Tibial artery (tissue), 4 donors: ENCODE measurements at regions not wholly inside any gene's neighbourhood (a gene's known extent, or its start where the extent isn't known, plus 50 kb on each side); places are given as distances from the start of the nearest gene placed in this dataset.

ENCODE experiments used
- DNase-seq, 2 donors: peaks; one replicate each; pipeline ENCODE4 v3.0.0-alpha.2; 2019
- H3K27ac ChIP-seq, 2 donors: fragments of 200-600 bp; sonication (generic) in 1 of 2; 1 replicate in 1 of 2; 2 replicates in 1 of 2; pipeline ENCODE4 v1.5.1; 2018 to 2019; ENCODE audit warnings: mild to moderate bottlenecking in 1 of 2
- H3K27me3 ChIP-seq, 2 donors: fragments of 200-600 bp; sonication (generic) in 1 of 2; one replicate each; pipeline versions ENCODE4 v1.5.1 to v1.6.0; 2016 to 2019
- H3K36me3 ChIP-seq, 3 donors: fragments of 200-600 bp; sonication (generic) in 2 of 3; one replicate each; pipeline ENCODE4 v1.5.1; 2016 to 2019; ENCODE audit warnings: mild to moderate bottlenecking in 2 of 3
- H3K4me1 ChIP-seq, 4 donors: fragments of 200-600 bp; sonication (generic) in 2 of 4; 1 replicate in 3 of 4; 2 replicates in 1 of 4; pipeline ENCODE4 v1.5.1; 2016 to 2019
- H3K4me3 ChIP-seq, 2 donors: fragments of 200-600 bp; sonication (generic) in 1 of 2; 1 replicate in 1 of 2; 2 replicates in 1 of 2; pipeline ENCODE4 v1.5.1; 2018 to 2019; ENCODE audit warnings: mild to moderate bottlenecking in 2 of 2
- H3K9me3 ChIP-seq, 3 donors: fragments of 200-600 bp; sonication (generic) in 1 of 3; one replicate each; pipeline ENCODE4 v1.5.1; 2016 to 2019
- CTCF ChIP-seq, 2 experiments: fragments of 200-600 bp in 1 of 2; fragments of 450-650 bp in 1 of 2; IDR thresholded peaks; one replicate each; pipeline ENCODE4 v1.5.1; 2017 to 2019; ENCODE audit warnings: antibody characterized with exemption in 2 of 2, mild to moderate bottlenecking in 1 of 2, moderate library complexity in 1 of 2
- intact Hi-C: fragments of 100-400 bp; cut with DNase I; formaldehyde crosslinking; loops from one replicate; pipeline ENCODE4 v1.15.0; 2023; ENCODE audit warnings: low total_unique reads

- no peaks in the 10 kb centered on the region for H3K36me3 ChIP-seq
- intact Hi-C loops, result no loop called here
- H3K9me3 ChIP-seq, result no peaks in the 10 kb centered on the region
- TF ChIP-seq CTCF (IDR thresholded peaks at IDR 0.05), result no peak
- no peak for DNase-seq
- H3K4me3 ChIP-seq, result no peak overlapping the region
- H3K27ac ChIP-seq, result no peak overlapping the region
- no peaks in the 10 kb centered on the region for H3K27me3 ChIP-seq
- H3K4me1 ChIP-seq, result no peaks in the 10 kb centered on the region
Observed at GRCh38 chr18:64518191-64518590, 369.3 kb upstream of the LINC00305 start.

DNA sequence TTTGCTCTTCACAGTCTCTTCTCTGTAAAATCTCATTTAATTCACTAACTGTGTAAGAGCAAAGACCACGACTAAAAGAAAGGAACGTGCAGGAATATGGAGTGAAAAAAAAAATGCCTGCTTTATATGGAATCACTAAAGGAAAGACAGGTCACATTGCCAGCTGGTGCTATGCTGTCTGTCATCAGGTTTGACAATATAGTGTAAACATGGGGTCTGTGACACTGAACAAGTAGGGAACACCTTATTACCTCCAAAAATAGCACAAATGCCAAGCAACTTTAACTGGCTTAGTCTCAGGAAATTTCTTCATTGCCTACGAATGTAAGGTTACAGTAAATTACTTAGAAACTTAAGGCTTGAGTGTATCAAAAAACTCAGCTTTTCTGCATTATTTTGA lies 364.5 kb upstream of the LINC00305 start:
- TF ChIP-seq CTCF (IDR thresholded peaks at IDR 0.05), result no peak
- intact Hi-C loops, result no loop called here
- H3K4me1 ChIP-seq, result no peaks in the 10 kb centered on the region

DNA sequence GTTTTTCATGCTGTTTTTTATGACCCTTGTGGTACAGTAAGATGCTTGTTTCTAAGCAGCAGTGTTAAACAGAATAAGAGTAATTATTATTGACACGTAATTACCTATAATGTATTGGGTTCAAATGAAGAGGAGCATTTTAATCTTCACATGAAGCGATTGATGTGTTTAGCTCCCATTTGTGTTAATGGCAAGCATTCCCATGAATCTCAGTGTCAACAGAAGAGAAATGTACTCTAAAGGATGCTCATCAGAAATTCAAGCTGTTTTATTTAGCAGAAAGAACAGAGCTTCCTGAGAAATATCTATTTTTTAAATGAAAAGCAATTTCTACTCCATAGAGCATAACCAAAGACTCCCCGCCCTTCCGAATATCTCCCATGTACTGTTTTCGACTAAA lies 341.3 kb upstream of the LINC00305 start:
- no peaks in the 10 kb centered on the region for H3K4me1 ChIP-seq
- no peak overlapping the region for H3K27ac ChIP-seq
- no peak overlapping the region for H3K4me3 ChIP-seq
- DNase-seq, result no peak
- no peak for TF ChIP-seq CTCF (IDR thresholded peaks at IDR 0.05)
- no peaks in the 10 kb centered on the region for H3K36me3 ChIP-seq
- intact Hi-C loops, result no loop called here
- H3K27me3 ChIP-seq, result no peaks in the 10 kb centered on the region
- H3K9me3 ChIP-seq, result no peaks in the 10 kb centered on the region

More for the DNA sequence above, 364.5 kb upstream of the LINC00305 start:
- Histone ChIP-seq H3K36me3 (no peaks in the 10 kb centered on the region), H3K4me3 (no peak overlapping the region), H3K9me3 (no peaks in the 10 kb centered on the region), H3K27me3 (no peaks in the 10 kb centered on the region), H3K27ac (no peak overlapping the region)
- no peak for DNase-seq

DNA sequence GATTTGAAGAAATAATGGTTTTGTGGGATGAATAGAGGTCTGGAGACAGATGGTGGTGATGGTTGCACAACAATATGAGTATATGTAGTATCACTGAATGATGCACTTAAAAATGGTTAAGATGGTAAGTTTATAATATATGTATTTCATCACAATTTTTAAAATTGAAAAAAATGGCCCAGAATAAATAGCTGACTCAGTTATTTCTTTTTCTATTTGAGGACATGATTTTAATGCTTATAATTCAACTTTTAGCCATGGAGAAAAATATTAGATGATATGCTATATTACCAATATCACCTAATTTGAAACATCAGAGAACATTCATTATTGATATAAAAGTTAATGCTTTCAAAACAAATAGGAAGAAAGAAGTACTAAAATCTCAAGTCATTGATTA lies 339.8 kb upstream of the LINC00305 start:
- intact Hi-C loops, result no loop called here
- no peak for DNase-seq
- no peak for TF ChIP-seq CTCF (IDR thresholded peaks at IDR 0.05)
- H3K27ac ChIP-seq, result no peak overlapping the region
- H3K9me3 ChIP-seq, result no peaks in the 10 kb centered on the region
- no peaks in the 10 kb centered on the region for H3K4me1 ChIP-seq
- H3K27me3 ChIP-seq, result no peaks in the 10 kb centered on the region
- H3K4me3 ChIP-seq, result no peak overlapping the region
- no peaks in the 10 kb centered on the region for H3K36me3 ChIP-seq

- no peaks in the 10 kb centered on the region for H3K9me3 ChIP-seq
- DNase-seq, result no peak
- intact Hi-C loops, result no loop called here
- H3K36me3 ChIP-seq, result no peaks in the 10 kb centered on the region
- no peak for TF ChIP-seq CTCF (IDR thresholded peaks at IDR 0.05)
- no peak overlapping the region for H3K27ac ChIP-seq
- H3K4me3 ChIP-seq, result no peak overlapping the region
- H3K4me1 ChIP-seq, result peaks cover 0 to 7% (median 0%) of the 10 kb centered on the region in 4 donors
- no peaks in the 10 kb centered on the region for H3K27me3 ChIP-seq
Observed at GRCh38 chr18:64474773-64475172, 325.9 kb upstream of the LINC00305 start.

GRCh38 chr18:64474255-64474654 lies 325.4 kb upstream of the LINC00305 start:
- no peaks in the 10 kb centered on the region for H3K27me3 ChIP-seq
- H3K36me3 ChIP-seq, result no peaks in the 10 kb centered on the region
- H3K27ac ChIP-seq, result no peak overlapping the region
- H3K4me3 ChIP-seq, result no peak overlapping the region
- DNase-seq, result no peak
- intact Hi-C loops, result no loop called here
- peaks cover 0 to 7% (median 0%) of the 10 kb centered on the region in 4 donors for H3K4me1 ChIP-seq
- no peak for TF ChIP-seq CTCF (IDR thresholded peaks at IDR 0.05)
- no peaks in the 10 kb centered on the region for H3K9me3 ChIP-seq
